H9 (cell line): ENCODE measurements at regions not wholly inside any gene's neighbourhood (a gene's known extent, or its start where the extent isn't known, plus 50 kb on each side); places are given as distances from the start of the nearest gene placed in this dataset.

ENCODE experiments used
- DNase-seq: peaks from one replicate; pipeline ENCODE4 v3.0.0-alpha.2; 2017
- H2AFZ ChIP-seq: one replicate; pipeline ENCODE4 v1.6.1; 2013; ENCODE audit warnings: mild to moderate bottlenecking, low read length, control low read depth, moderate library complexity
- H2AK5ac ChIP-seq: 2 replicates; pipeline ENCODE4 v1.6.1; 2013; ENCODE audit warnings: low read length, control low read depth, mixed read lengths; ENCODE audit not compliant: insufficient read length
- H2BK120ac ChIP-seq: one replicate; pipeline ENCODE4 v1.6.1; 2013; ENCODE audit warnings: low read depth, mild to moderate bottlenecking, low read length, control low read depth, inconsistent platforms; ENCODE audit not compliant: poor library complexity, severe bottlenecking
- H2BK12ac ChIP-seq: 2 replicates; pipeline ENCODE4 v1.6.1; 2013; ENCODE audit warnings: low read length, control low read depth, mixed read lengths, low read depth; ENCODE audit not compliant: insufficient read length
- H2BK15ac ChIP-seq: 2 replicates; pipeline ENCODE4 v1.6.1; 2013; ENCODE audit warnings: low read depth, low read length, control low read depth
- H2BK20ac ChIP-seq: one replicate; pipeline ENCODE4 v1.6.1; 2013; ENCODE audit warnings: low read depth, mild to moderate bottlenecking, low read length, control low read depth, inconsistent platforms; ENCODE audit not compliant: poor library complexity, severe bottlenecking
- H2BK5ac ChIP-seq: 2 replicates; pipeline ENCODE4 v1.6.1; 2013; ENCODE audit warnings: low read length, control low read depth, mixed read lengths; ENCODE audit not compliant: insufficient read length
- H3K14ac ChIP-seq: 2 replicates; pipeline ENCODE4 v1.6.1; 2013; ENCODE audit warnings: low read length, control low read depth; ENCODE audit not compliant: insufficient read depth
- H3K18ac ChIP-seq: 2 replicates; pipeline ENCODE4 v1.6.1; 2013; ENCODE audit warnings: low read depth, mild to moderate bottlenecking, mixed read lengths, low read length, control low read depth; ENCODE audit not compliant: insufficient read length
- H3K23ac ChIP-seq: 2 replicates; pipeline ENCODE4 v1.6.1; 2013; ENCODE audit warnings: low read length, control low read depth, mixed read lengths, low read depth; ENCODE audit not compliant: insufficient read length
- H3K23me2 ChIP-seq: 2 replicates; pipeline ENCODE4 v1.6.1; 2013; ENCODE audit warnings: low read depth, mild to moderate bottlenecking, mixed read lengths, low read length, control low read depth; ENCODE audit not compliant: insufficient read length, poor library complexity, severe bottlenecking
- H3K27ac ChIP-seq: 2 replicates; pipeline ENCODE4 v1.5.1; 2013; ENCODE audit warnings: low read length, control low read depth, mixed read lengths, low read depth; ENCODE audit not compliant: insufficient read length
- H3K27me3 ChIP-seq: 2 replicates; pipeline ENCODE4 v1.6.1; 2013; ENCODE audit warnings: low read length, control low read depth, inconsistent platforms; ENCODE audit not compliant: insufficient read depth
- H3K4ac ChIP-seq: 2 replicates; pipeline ENCODE4 v1.6.1; 2013; ENCODE audit warnings: low read depth, mild to moderate bottlenecking, control low read depth, inconsistent platforms, low read length, moderate library complexity
- H3K4me1 ChIP-seq: 2 replicates; pipeline ENCODE4 v1.6.1; 2013; ENCODE audit warnings: low read length, control low read depth, inconsistent platforms; ENCODE audit not compliant: insufficient read depth
- H3K4me2 ChIP-seq: 2 replicates; pipeline ENCODE4 v1.6.1; 2013; ENCODE audit warnings: low read length, control low read depth, mixed read lengths; ENCODE audit not compliant: insufficient read length, insufficient read depth
- H3K56ac ChIP-seq: 2 replicates; pipeline ENCODE4 v1.6.1; 2013; ENCODE audit warnings: low read depth, mild to moderate bottlenecking, mixed read lengths, low read length, control low read depth; ENCODE audit not compliant: insufficient read length
- H3K79me1 ChIP-seq: 2 replicates; pipeline ENCODE4 v1.6.1; 2013; ENCODE audit warnings: low read depth, mild to moderate bottlenecking, moderate library complexity, low read length, control low read depth, inconsistent platforms; ENCODE audit not compliant: insufficient read depth, poor library complexity, severe bottlenecking
- H3K79me2 ChIP-seq: 2 replicates; pipeline ENCODE4 v1.6.1; 2013; ENCODE audit warnings: low read length, control low read depth, inconsistent platforms; ENCODE audit not compliant: insufficient read depth
- H3K9ac ChIP-seq: 2 replicates; pipeline ENCODE4 v1.6.1; 2013; ENCODE audit warnings: low read length, control low read depth, mixed read lengths; ENCODE audit not compliant: insufficient read length; ENCODE audit errors: extremely low read depth
- H3K9me3 ChIP-seq: one replicate; pipeline ENCODE4 v1.6.1; 2013; ENCODE audit warnings: low read depth, low read length, inconsistent platforms; ENCODE audit not compliant: control insufficient read depth
- H3T11ph ChIP-seq: one replicate; pipeline ENCODE4 v1.6.1; 2013; ENCODE audit warnings: mild to moderate bottlenecking, low read length, control low read depth, inconsistent platforms
- H4K20me1 ChIP-seq: one replicate; pipeline ENCODE4 v1.6.1; 2013; ENCODE audit not compliant: control insufficient read depth, insufficient read length, insufficient read depth
- H4K5ac ChIP-seq: 2 replicates; pipeline ENCODE4 v1.6.1; 2013; ENCODE audit warnings: low read depth, mild to moderate bottlenecking, mixed read lengths, low read length, control low read depth; ENCODE audit not compliant: insufficient read length
- H4K8ac ChIP-seq: replicated peaks from 2 replicates; pipeline ENCODE4 v1.6.1; 2013; ENCODE audit warnings: low read length, control low read depth, mixed read lengths, low read depth; ENCODE audit not compliant: insufficient read length
- H4K91ac ChIP-seq: 2 replicates; pipeline ENCODE4 v1.6.1; 2013; ENCODE audit warnings: low read depth, mild to moderate bottlenecking, moderate library complexity, mixed read lengths, low read length, control low read depth; ENCODE audit not compliant: insufficient read length
- H3K27ac Mint-ChIP-seq, 3 experiments: 2 replicates in 2 of 3; 3 replicates in 1 of 3; pipeline ENCODE4 v1.8.0; 2020 to 2021; ENCODE audit warnings: mixed read lengths in 3 of 3, mild to moderate bottlenecking in 1 of 3, moderate library complexity in 1 of 3
- H3K27me3 Mint-ChIP-seq: 2 replicates; pipeline ENCODE4 v1.8.0; 2021; ENCODE audit warnings: low read depth, mild to moderate bottlenecking, moderate library complexity, mixed read lengths
- H3K36me3 Mint-ChIP-seq, 3 experiments: 2 replicates in 2 of 3; 3 replicates in 1 of 3; pipeline ENCODE4 v1.8.0; 2020 to 2021; ENCODE audit warnings: low read depth in 3 of 3, mixed read lengths in 3 of 3; ENCODE audit not compliant: insufficient read depth in 1 of 3
- H3K4me1 Mint-ChIP-seq, 2 experiments: 2 replicates each; pipeline ENCODE4 v1.8.0; 2020; ENCODE audit warnings: mixed read lengths in 2 of 2
- H3K4me3 Mint-ChIP-seq, 2 experiments: 2 replicates in 1 of 2; 3 replicates in 1 of 2; pipeline ENCODE4 v1.8.0; 2020 to 2021; ENCODE audit warnings: mild to moderate bottlenecking in 2 of 2, mixed read lengths in 2 of 2, moderate library complexity in 1 of 2
- H3K9me3 Mint-ChIP-seq, 2 experiments: 2 replicates in 1 of 2; 3 replicates in 1 of 2; pipeline ENCODE4 v1.8.0; 2020; ENCODE audit warnings: mild to moderate bottlenecking in 2 of 2, mixed read lengths in 2 of 2, moderate library complexity in 1 of 2
- CTCF ChIP-seq: fragments of 200-600 bp; sonication (generic); conservative IDR thresholded peaks from 3 replicates; pipeline ENCODE4 v1.8.0; 2021; ENCODE audit warnings: antibody characterized with exemption, mild to moderate bottlenecking
- WGBS: extraction: QIAGEN DNeasy Blood & Tissue Kit; methylation state at CpG from one replicate; pipeline ENCODE4 v1.1.7; 2013; ENCODE audit warnings: missing lambda C conversion rate, low lambda C conversion rate, mixed read lengths; ENCODE audit not compliant: insufficient read length; ENCODE audit errors: extremely low coverage; 5-methylcytosine and 5-hydroxymethylcytosine counted together

GRCh38 chr2:193521523-193521922 is 1326.8 kb upstream of the TMEFF2 start:
- H3K36me3 Mint-ChIP-seq: peaks cover 0 to 8% (median 2%) of the 10 kb centered on the region in 3 experiments; a peak in 4 of 7 replicates
- peak overlapping the region in 2 of 3 experiments; percentile 4 to 25; a peak in 1 of 7 replicates for H3K27ac Mint-ChIP-seq

More at GRCh38 chr2:193521523-193521922, 1326.8 kb upstream of the TMEFF2 start:
- Histone ChIP-seq H2BK120ac (no peak overlapping the region), H2AFZ (no peak overlapping the region), H3K27me3 (no peaks in the 10 kb centered on the region), H3K56ac (no peak overlapping the region), H2BK5ac (no peak overlapping the region), H3K27ac (no peak overlapping the region), H2BK20ac (no peak overlapping the region), H3K79me2 (no peaks in the 10 kb centered on the region), H3K4me2 (no peak overlapping the region), H2BK15ac (no peak overlapping the region), H3T11ph (no peak overlapping the region), H3K4ac (no peak overlapping the region), H4K91ac (no peak overlapping the region), H3K23ac (no peak overlapping the region), H3K14ac (no peak overlapping the region), H3K18ac (no peak overlapping the region), H4K5ac (no peak overlapping the region), H2BK12ac (no peak overlapping the region), H3K23me2 (no peaks in the 10 kb centered on the region), H4K8ac (no peak overlapping the region), H3K4me1 (no peaks in the 10 kb centered on the region; the same call in 1 of the 2 replicates), H3K79me1 (no peaks in the 10 kb centered on the region), H4K20me1 (no peaks in the 10 kb centered on the region), H2AK5ac (no peak overlapping the region), H3K9ac (no peak overlapping the region), H3K9me3 (no peaks in the 10 kb centered on the region)
- no peak for DNase-seq
- Mint-ChIP-seq H3K27me3 (no peaks in the 10 kb centered on the region), H3K4me3 (no peak overlapping the region), H3K9me3 (no peaks in the 10 kb centered on the region; a peak in 1 of 5 replicates), H3K4me1 (peaks cover 21% of the 10 kb centered on the region in 2 experiments)
- WGBS: no CpG with 5 or more reads among the region's 2 CpGs
- no peak for TF ChIP-seq CTCF
